Astrocyte (in vitro differentiated cells and primary cell): ENCODE measurements at regions not wholly inside any gene's neighbourhood (a gene's known extent, or its start where the extent isn't known, plus 50 kb on each side); places are given as distances from the start of the nearest gene placed in this dataset.

Experiments
- EZH2 ChIP-seq: IDR thresholded peaks from 2 replicates; pipeline ENCODE4 v1.6.1; 2012; ENCODE audit warnings: mild to moderate bottlenecking, low read length, inconsistent platforms; ENCODE audit not compliant: insufficient read depth
- TF ChIP-seq, protein P1 (sequence below): IDR thresholded peaks from 2 replicates; pipeline ENCODE4 v1.5.1; 2011; ENCODE audit warnings: low read depth, mild to moderate bottlenecking, inconsistent platforms, low read length, moderate library complexity; ENCODE audit not compliant: insufficient read depth

DNA sequence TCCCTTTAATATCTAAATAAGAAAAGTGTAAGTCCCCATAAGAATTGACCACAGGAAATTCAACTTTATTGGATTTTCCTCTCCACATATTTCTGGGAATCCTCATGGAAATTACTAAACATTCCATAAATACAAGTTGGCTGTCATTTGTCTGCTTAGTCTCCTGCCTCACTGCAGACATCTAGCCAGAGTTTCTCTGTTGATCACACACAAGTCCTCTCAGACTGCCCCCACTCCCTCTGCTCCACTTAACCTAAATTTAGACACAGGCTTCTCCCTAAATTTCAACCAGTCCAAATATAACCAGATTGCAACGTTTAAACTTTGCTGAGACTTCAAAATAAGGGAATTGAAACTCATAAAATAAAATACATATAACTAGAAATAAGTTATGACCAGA is 982.1 kb downstream of the DTWD2 start:
- TF ChIP-seq, protein P1, sequence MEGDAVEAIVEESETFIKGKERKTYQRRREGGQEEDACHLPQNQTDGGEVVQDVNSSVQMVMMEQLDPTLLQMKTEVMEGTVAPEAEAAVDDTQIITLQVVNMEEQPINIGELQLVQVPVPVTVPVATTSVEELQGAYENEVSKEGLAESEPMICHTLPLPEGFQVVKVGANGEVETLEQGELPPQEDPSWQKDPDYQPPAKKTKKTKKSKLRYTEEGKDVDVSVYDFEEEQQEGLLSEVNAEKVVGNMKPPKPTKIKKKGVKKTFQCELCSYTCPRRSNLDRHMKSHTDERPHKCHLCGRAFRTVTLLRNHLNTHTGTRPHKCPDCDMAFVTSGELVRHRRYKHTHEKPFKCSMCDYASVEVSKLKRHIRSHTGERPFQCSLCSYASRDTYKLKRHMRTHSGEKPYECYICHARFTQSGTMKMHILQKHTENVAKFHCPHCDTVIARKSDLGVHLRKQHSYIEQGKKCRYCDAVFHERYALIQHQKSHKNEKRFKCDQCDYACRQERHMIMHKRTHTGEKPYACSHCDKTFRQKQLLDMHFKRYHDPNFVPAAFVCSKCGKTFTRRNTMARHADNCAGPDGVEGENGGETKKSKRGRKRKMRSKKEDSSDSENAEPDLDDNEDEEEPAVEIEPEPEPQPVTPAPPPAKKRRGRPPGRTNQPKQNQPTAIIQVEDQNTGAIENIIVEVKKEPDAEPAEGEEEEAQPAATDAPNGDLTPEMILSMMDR, result no peak
- no peak for TF ChIP-seq EZH2
